Spinal cord (tissue), 9 donors: ENCODE measurements at regions not wholly inside any gene's neighbourhood (a gene's known extent, or its start where the extent isn't known, plus 50 kb on each side); places are given as distances from the start of the nearest gene placed in this dataset.

Experiments
- DNase-seq, 6 donors: peaks; one replicate each; pipeline versions ENCODE4 v3.0.0 to v3.0.0-alpha.2; 2013 to 2015; ENCODE audit warnings: low spot score in 6 of 6, low read depth in 4 of 6
- H3K27ac ChIP-seq: one replicate; pipeline ENCODE4 v1.5.1; 2013; ENCODE audit warnings: low read depth, low read length, control low read depth
- H3K27me3 ChIP-seq: one replicate; pipeline ENCODE4 v1.6.1; 2013; ENCODE audit warnings: low read length; ENCODE audit not compliant: control insufficient read depth, insufficient read depth
- H3K36me3 ChIP-seq: one replicate; pipeline ENCODE4 v1.6.1; 2013; ENCODE audit warnings: low read length; ENCODE audit not compliant: control insufficient read depth, insufficient read depth
- H3K4me1 ChIP-seq: one replicate; pipeline ENCODE4 v1.6.1; 2013; ENCODE audit warnings: low read length; ENCODE audit not compliant: control insufficient read depth, insufficient read depth
- H3K4me3 ChIP-seq: one replicate; pipeline ENCODE4 v1.5.1; 2013; ENCODE audit warnings: low read depth, low read length, control low read depth
- H3K9me3 ChIP-seq: one replicate; pipeline ENCODE4 v1.6.1; 2013; ENCODE audit warnings: low read length; ENCODE audit not compliant: control insufficient read depth, insufficient read depth
- WGBS: methylation state at CpG from one replicate; pipeline ENCODE4 v1.1.5; 2013; ENCODE audit warnings: missing lambda C conversion rate; ENCODE audit not compliant: insufficient coverage; 5-methylcytosine and 5-hydroxymethylcytosine counted together
- donor health status: healthy.

DNA sequence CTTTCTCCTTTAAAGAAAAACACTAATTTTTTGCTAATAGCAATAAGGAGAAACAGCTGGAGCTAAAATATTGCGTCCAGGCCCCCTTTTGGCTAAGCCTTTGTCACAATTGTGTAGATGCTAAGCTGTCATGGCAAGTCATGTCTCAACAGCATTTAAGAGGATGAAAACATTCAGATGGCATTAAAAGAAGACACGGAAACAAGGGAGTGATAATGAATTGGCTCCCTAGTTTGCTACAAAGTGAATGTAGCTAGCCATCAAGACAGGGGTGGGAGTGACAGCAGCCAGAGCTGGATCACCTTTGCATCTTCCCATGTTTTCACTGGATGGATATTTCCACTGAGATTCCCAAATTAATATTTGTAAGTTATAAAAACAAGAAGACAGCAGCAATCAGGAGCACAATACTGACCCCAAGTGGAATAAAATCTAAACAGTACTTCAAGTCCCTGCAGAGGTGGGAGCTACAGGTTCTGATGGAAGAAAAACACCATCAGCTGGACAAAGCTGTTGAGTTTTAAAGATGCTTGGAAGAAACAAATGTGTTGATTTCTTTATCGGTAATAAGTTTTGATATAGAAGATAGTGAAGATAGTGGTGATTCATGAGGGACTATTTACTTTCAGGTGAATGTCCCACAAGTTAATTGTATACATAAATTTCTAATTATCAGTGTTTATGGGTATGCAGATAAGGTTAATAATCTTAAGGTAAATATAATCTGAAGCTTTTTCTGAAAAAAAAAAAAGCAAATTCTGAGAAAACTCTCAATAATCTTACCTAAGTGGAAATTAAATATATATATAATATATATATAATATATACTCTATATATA lies 129.4 kb downstream of the SLC16A9 start:
- no peak overlapping the region for H3K4me3 ChIP-seq
- H3K27ac ChIP-seq = no peak overlapping the region
- H3K9me3 ChIP-seq = no peaks in the 10 kb centered on the region
- no peaks in the 10 kb centered on the region for H3K27me3 ChIP-seq
- H3K36me3 ChIP-seq = no peaks in the 10 kb centered on the region
- DNase-seq = peak in 2 of 6 donors; percentile 60 to 92
- H3K4me1 ChIP-seq = no peaks in the 10 kb centered on the region
- WGBS = 36% methylated on average over 2 of the region's 3 CpGs

GRCh38 chr10:59578741-59579140 lies 130.9 kb downstream of the SLC16A9 start:
- Histone ChIP-seq H3K27me3 (no peaks in the 10 kb centered on the region), H3K4me3 (no peak overlapping the region), H3K9me3 (no peaks in the 10 kb centered on the region), H3K36me3 (no peaks in the 10 kb centered on the region), H3K4me1 (no peaks in the 10 kb centered on the region), H3K27ac (no peak overlapping the region)
- WGBS = 90% methylated on average over 2 of the region's 4 CpGs
- no peak for DNase-seq

DNA sequence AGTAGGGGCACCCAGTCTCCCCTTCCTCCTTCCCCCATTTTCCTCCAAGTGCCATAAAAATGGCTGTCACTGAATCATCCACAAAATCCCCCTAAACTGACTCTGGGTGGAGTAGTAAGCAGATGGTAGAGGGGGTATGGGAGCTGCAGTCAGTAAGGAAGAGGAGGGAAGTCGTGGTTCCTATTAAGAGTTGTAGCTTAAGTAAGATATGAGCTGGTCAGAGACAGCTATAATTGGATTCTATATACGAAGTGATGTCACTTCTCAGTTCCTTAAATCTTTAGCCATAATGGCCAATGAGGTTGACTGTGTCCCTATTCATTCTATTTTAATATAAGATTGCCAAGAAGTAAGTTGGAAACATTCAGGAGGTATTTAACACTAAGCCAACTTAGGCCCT lies 131.7 kb downstream of the SLC16A9 start:
- Histone ChIP-seq H3K4me3 (no peak overlapping the region), H3K27ac (no peak overlapping the region), H3K4me1 (no peaks in the 10 kb centered on the region), H3K9me3 (no peaks in the 10 kb centered on the region), H3K27me3 (no peaks in the 10 kb centered on the region), H3K36me3 (no peaks in the 10 kb centered on the region)
- 88% methylated on average over 1 of the region's 2 CpGs for WGBS
- DNase-seq = no peak

DNA sequence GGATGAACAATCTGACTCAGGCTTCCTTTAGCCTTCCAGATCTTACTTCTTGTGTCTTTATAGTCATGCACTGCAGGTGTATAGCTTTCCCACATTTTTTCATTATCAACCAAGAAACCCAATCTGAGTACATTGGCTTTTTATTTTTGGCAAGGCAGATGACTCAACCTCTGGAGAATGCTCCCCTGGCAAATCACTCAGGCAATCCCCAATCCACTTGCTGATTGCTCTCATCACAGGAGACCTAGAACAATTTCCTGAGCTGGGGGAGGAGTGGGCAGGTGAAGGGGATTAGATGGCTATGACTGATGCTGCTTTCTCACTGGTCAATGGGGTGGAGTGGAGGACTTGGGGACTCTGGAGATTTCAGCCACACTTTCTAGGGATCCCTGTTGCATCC lies 134.4 kb downstream of the SLC16A9 start:
- DNase-seq = no peak
- H3K27ac ChIP-seq = no peak overlapping the region
- no peaks in the 10 kb centered on the region for H3K4me1 ChIP-seq
- H3K9me3 ChIP-seq = no peaks in the 10 kb centered on the region
- no peaks in the 10 kb centered on the region for H3K27me3 ChIP-seq
- no peaks in the 10 kb centered on the region for H3K36me3 ChIP-seq
- H3K4me3 ChIP-seq = no peak overlapping the region

DNA sequence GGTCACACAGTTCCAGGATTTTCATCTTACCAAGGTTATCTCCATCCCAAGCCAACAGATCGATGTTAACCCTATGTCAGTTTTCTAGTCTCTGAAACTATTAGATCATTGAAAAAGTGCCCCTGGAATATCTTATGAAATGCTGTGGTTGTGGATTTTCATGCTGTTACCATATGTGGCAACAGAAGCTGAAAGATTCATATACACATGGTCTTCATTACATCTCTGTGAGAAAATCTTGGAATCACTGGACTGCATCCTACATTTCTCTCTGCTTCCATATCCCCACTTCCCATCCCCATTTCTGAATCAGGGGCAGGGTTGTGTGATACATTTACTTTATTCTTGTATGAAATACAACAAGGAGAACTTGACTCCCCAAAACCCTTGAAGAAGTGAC lies 146.1 kb downstream of the SLC16A9 start:
- no peak overlapping the region for H3K27ac ChIP-seq
- H3K27me3 ChIP-seq = no peaks in the 10 kb centered on the region
- WGBS = no CpG with 5 or more reads among the region's 1 CpG
- H3K4me3 ChIP-seq = no peak overlapping the region
- H3K36me3 ChIP-seq = no peaks in the 10 kb centered on the region
- no peak for DNase-seq
- no peaks in the 10 kb centered on the region for H3K9me3 ChIP-seq
- no peaks in the 10 kb centered on the region for H3K4me1 ChIP-seq

DNA sequence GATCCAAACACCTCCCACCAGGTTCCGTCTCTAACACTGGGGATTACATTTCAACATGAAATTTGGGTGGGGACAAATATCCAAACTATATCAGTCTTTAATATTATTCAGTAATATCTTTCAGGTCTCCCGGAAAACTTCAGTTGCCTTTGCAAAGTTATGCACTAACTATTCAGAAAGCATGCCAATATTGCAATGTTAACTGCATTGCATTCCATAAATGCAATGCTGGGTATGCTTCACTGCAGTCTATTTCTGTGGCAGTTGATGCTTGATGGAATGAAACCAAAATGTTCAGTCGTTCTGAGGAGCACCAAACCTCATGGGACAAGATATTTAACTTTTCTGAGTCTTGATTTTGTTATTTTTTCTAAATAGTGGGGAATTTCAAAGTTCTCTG lies 147.5 kb downstream of the SLC16A9 start:
- H3K27ac ChIP-seq = no peak overlapping the region
- H3K27me3 ChIP-seq = no peaks in the 10 kb centered on the region
- H3K4me3 ChIP-seq = no peak overlapping the region
- peaks cover 3% of the 10 kb centered on the region for H3K4me1 ChIP-seq
- WGBS = no CpG with 5 or more reads among the region's 3 CpGs
- H3K9me3 ChIP-seq = no peaks in the 10 kb centered on the region
- no peak for DNase-seq
- H3K36me3 ChIP-seq = no peaks in the 10 kb centered on the region

GRCh38 chr10:59561477-59562121 lies 148.1 kb downstream of the SLC16A9 start:
- no peak for DNase-seq
- Histone ChIP-seq H3K9me3 (no peaks in the 10 kb centered on the region), H3K36me3 (no peaks in the 10 kb centered on the region), H3K4me1 (peaks cover 3% of the 10 kb centered on the region), H3K4me3 (no peak overlapping the region), H3K27ac (no peak overlapping the region), H3K27me3 (no peaks in the 10 kb centered on the region)
- 27% methylated on average over 1 of the region's 3 CpGs for WGBS

DNA sequence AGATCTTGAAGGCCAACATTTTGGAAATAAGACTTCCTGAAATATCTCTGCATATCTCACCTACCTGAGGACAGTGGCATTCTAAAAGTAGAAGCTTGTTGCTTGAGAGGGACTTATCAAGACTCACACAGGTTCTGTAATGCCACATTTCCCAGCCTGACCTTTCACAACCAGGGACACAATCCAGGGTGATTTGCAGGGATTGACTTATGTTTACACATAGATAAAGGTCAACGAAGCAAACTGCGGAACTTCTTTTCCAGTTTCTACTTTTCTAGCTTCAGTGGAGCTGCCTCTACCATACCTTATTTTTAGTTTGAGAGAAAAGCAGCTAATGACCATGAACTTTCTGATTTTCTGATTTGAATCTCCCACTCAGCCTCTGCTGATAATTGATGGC lies 148.7 kb downstream of the SLC16A9 start:
- no peak for DNase-seq
- H3K4me1 ChIP-seq = peaks cover 3% of the 10 kb centered on the region
- no peaks in the 10 kb centered on the region for H3K27me3 ChIP-seq
- WGBS = no CpG with 5 or more reads among the region's 2 CpGs
- H3K4me3 ChIP-seq = no peak overlapping the region
- H3K9me3 ChIP-seq = no peaks in the 10 kb centered on the region
- H3K27ac ChIP-seq = no peak overlapping the region
- no peaks in the 10 kb centered on the region for H3K36me3 ChIP-seq

DNA sequence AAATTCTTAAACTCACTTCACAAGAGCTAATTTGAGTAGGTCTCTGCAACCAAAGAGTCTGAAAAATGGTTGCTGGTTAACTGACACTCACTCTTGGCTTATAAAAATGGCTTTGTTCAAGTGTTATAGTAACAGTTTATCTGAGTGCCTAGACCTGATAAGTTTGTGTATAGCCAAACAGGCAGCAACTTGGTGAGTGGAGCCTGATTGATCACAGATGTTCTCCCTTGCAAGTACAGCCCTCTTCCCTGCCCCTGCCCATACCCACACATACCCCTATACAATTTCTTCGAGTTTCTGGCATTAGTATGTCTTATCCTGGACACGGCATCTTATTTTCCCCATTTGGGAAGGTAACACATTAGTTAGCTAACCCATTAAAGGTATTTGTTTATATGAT lies 149.5 kb downstream of the SLC16A9 start:
- Histone ChIP-seq H3K27ac (no peak overlapping the region), H3K9me3 (no peaks in the 10 kb centered on the region), H3K4me1 (peaks cover 3% of the 10 kb centered on the region), H3K4me3 (no peak overlapping the region), H3K27me3 (no peaks in the 10 kb centered on the region), H3K36me3 (no peaks in the 10 kb centered on the region)
- WGBS = no CpG with 5 or more reads among the region's 2 CpGs
- DNase-seq = no peak

DNA sequence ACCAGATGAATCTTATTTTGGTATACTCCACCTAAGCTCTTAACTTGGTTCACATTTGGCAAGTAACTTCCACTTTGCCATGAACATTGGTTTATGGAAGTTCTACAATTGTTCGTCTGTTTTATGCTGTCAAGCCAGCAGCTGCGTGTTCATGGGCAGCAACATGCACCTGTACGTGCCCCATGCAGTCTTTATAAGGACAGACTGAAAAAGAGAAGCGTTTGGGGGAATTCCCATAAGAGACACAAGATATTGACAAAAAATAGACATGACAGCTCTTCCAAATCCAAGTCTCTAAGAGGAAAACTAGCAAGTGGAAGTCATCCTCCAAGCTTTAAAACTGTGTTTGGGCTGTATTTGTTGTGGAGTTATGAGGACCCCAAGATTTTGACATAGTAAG lies 151.6 kb downstream of the SLC16A9 start:
- no peaks in the 10 kb centered on the region for H3K9me3 ChIP-seq
- H3K4me3 ChIP-seq = no peak overlapping the region
- H3K27me3 ChIP-seq = no peaks in the 10 kb centered on the region
- no peak for DNase-seq
- no peak overlapping the region for H3K27ac ChIP-seq
- peaks cover 6% of the 10 kb centered on the region for H3K4me1 ChIP-seq
- no peaks in the 10 kb centered on the region for H3K36me3 ChIP-seq
- WGBS = 74% methylated on average over 3 of the region's 4 CpGs
